HEK293T (cell line): ENCODE measurements at regions not wholly inside any gene's neighbourhood (a gene's known extent, or its start where the extent isn't known, plus 50 kb on each side); places are given as distances from the start of the nearest gene placed in this dataset.
A peak's percentile ranks its signal among the peaks of the same experiment; 100 is the strongest.

Experiments
- CTCF ChIA-PET: fragments of 350-600 bp; formaldehyde crosslinking; extraction: SDS; loops from one replicate; lab custom pipeline; 2021; ENCODE audit warnings: antibody characterized with exemption, inconsistent platforms; lab: Yijun Ruan, JAX
- POLR2A ChIA-PET: fragments of 350-600 bp; formaldehyde crosslinking; extraction: SDS; loops from one replicate; lab custom pipeline; 2020; ENCODE audit warnings: antibody characterized with exemption, inconsistent platforms; lab: Yijun Ruan, JAX
- DNase-seq: peaks from one replicate; pipeline ENCODE4 v3.0.0; 2012; ENCODE audit warnings: mixed read lengths; ENCODE audit errors: extremely low spot score
- ARNT ChIP-seq: fragments of 450-650 bp; IDR thresholded peaks from 2 replicates; pipeline ENCODE4 v1.6.1; 2017; ENCODE audit warnings: mild to moderate bottlenecking
- BHLHE40 ChIP-seq: fragments of 450-650 bp; IDR thresholded peaks from 2 replicates; pipeline ENCODE4 v1.6.1; 2016; ENCODE audit warnings: mild to moderate bottlenecking, moderate library complexity, borderline replicate concordance
- CTBP1 ChIP-seq: fragments of 450-650 bp; IDR thresholded peaks from 2 replicates; pipeline ENCODE4 v1.6.1; 2016; ENCODE audit warnings: borderline replicate concordance
- ELF4 ChIP-seq: fragments of 450-650 bp; IDR thresholded peaks from 2 replicates; pipeline ENCODE4 v1.6.1; 2017; ENCODE audit warnings: antibody characterized with exemption
- FOXA1 ChIP-seq: fragments of 450-650 bp; IDR thresholded peaks from 2 replicates; pipeline ENCODE4 v1.6.1; 2016; ENCODE audit warnings: mild to moderate bottlenecking
- FOXK2 ChIP-seq: fragments of 450-650 bp; IDR thresholded peaks from 2 replicates; pipeline ENCODE4 v1.6.1; 2016; ENCODE audit warnings: mild to moderate bottlenecking
- FOXM1 ChIP-seq: fragments of 450-650 bp; IDR thresholded peaks from 2 replicates; pipeline ENCODE4 v1.6.1; 2017; ENCODE audit warnings: mild to moderate bottlenecking, borderline replicate concordance
- HDGF ChIP-seq: fragments of 450-650 bp; IDR thresholded peaks from 2 replicates; pipeline ENCODE4 v1.6.1; 2017; ENCODE audit warnings: antibody characterized with exemption, borderline replicate concordance
- L3MBTL2 ChIP-seq: fragments of 450-650 bp; conservative IDR thresholded peaks from 2 replicates; pipeline ENCODE4 v1.6.1; 2016; ENCODE audit warnings: mild to moderate bottlenecking
- LEF1 ChIP-seq: fragments of 450-650 bp; IDR thresholded peaks from 2 replicates; pipeline ENCODE4 v1.6.1; 2017; ENCODE audit warnings: mild to moderate bottlenecking, borderline replicate concordance
- NFRKB ChIP-seq: fragments of 450-650 bp; IDR thresholded peaks from 2 replicates; pipeline ENCODE4 v1.6.1; 2016; ENCODE audit warnings: mild to moderate bottlenecking, moderate library complexity
- SP1 ChIP-seq: fragments of 450-650 bp; IDR thresholded peaks from 2 replicates; pipeline ENCODE4 v1.6.1; 2017
- SUZ12 ChIP-seq: fragments of 450-650 bp; IDR thresholded peaks from 2 replicates; pipeline ENCODE4 v1.6.1; 2016; ENCODE audit warnings: mild to moderate bottlenecking
- TARDBP ChIP-seq: fragments of 450-650 bp; IDR thresholded peaks from 2 replicates; pipeline ENCODE4 v1.6.1; 2016
- ZNF384 ChIP-seq: fragments of 450-650 bp; IDR thresholded peaks from 2 replicates; pipeline ENCODE4 v1.6.1; 2016
- TF ChIP-seq, protein P1 (sequence below): fragments of 450-650 bp; IDR thresholded peaks from 2 replicates; pipeline ENCODE4 v1.6.1; 2016

DNA sequence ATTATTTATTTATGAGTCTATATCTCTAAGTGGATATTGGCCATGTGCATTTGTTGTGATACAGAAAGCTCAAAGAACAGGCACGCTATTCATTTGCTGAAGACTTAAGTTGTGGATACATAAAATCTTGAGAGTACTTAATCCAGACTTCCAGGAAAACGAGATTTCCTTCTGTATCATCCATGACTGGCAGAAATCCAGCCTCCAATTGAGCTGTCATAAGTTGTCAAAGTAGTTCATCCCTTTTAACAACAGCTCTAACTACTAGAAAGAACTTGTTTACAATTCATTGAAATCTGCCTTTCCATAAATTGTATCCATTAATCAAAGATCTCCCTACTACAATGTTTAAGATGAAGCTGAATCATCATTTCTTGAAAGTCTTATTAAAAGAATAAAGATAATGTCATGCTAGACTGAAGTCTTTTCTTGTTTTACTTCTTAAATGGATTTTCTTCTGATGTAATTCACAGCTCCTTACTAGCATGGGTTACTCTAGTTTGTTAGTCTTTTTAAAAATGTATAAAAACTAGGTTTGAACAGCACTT lies 447.3 kb upstream of the CITED2 start:
- DNase-seq: no peak
- CTCF ChIA-PET: interaction anchor here (0.6 kb wide), 1 partner anchor 61 kb away, joined by 3 read pairs; no protein-coding TSS in a partner anchor
- TF ChIP-seq FOXM1 (no peak), ARNT (no peak), FOXK2 (no peak), LEF1 (no peak), ELF4 (no peak)
- TF ChIP-seq, protein P1, sequence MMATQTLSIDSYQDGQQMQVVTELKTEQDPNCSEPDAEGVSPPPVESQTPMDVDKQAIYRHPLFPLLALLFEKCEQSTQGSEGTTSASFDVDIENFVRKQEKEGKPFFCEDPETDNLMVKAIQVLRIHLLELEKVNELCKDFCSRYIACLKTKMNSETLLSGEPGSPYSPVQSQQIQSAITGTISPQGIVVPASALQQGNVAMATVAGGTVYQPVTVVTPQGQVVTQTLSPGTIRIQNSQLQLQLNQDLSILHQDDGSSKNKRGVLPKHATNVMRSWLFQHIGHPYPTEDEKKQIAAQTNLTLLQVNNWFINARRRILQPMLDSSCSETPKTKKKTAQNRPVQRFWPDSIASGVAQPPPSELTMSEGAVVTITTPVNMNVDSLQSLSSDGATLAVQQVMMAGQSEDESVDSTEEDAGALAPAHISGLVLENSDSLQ: no peak
- POLR2A ChIA-PET: interaction anchor here (1.4 kb wide), 1 partner anchor 447 kb away, joined by 4 read pairs; the partner anchor contains the start of gene CITED2

DNA sequence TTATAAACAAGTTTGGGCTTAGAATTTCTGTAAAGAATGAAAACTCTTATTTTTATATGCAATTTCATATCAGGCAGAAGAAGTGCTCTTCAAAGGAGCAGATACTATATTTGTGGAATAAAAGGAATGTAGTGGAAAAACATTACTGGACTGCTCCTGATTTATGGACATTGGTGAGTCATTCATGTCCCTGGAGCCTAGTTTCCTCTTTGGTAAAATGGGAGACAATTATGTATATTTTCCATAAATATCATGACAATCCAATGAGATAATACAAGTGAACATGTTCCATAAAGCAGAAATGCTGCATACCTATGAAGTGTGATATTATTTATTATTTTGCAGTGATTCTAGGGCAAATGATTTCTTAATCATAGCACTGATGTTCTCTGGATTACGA lies 445.8 kb upstream of the CITED2 start:
- no peak for DNase-seq
- ChIA-PET POLR2A (no interaction called here), CTCF (no interaction called here)
- TF ChIP-seq, protein P1: peak; percentile 70
- TF ChIP-seq ZNF384 (peak; percentile 46; the same call in 1 of the 2 replicates), ELF4 (no peak)

DNA sequence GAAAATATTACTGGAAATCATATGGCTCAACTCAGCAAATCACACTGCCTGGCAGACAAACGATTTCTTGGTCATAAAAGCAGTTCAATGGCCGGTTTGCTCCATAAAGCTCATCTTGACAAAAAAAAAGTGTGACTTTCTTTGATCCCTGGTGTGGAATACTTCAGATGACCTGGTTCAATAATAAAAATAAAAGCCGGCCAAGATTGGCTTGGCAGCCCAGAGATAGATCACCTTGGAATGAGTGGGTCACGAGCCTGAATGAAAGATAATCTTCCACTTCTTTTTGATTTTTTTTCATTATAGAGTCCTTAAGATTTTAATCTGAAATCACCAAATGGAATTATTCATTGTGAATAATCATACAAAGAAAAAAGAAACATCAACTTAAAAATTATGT lies 445.3 kb upstream of the CITED2 start:
- no peak for DNase-seq
- POLR2A ChIA-PET: no interaction called here
- no peak for TF ChIP-seq NFRKB
- no peak for TF ChIP-seq FOXK2
- no peak for TF ChIP-seq CTBP1
- no peak for TF ChIP-seq BHLHE40
- TF ChIP-seq, protein P1: no peak
- TF ChIP-seq LEF1: no peak
- TF ChIP-seq FOXA1: no peak
- no peak for TF ChIP-seq SUZ12
- TF ChIP-seq SP1: no peak
- TF ChIP-seq ELF4: no peak
- TF ChIP-seq L3MBTL2: no peak
- no peak for TF ChIP-seq FOXM1
- no peak for TF ChIP-seq TARDBP
- no peak for TF ChIP-seq ARNT
- TF ChIP-seq ZNF384: no peak
- TF ChIP-seq HDGF: no peak
- CTCF ChIA-PET: no interaction called here

DNA sequence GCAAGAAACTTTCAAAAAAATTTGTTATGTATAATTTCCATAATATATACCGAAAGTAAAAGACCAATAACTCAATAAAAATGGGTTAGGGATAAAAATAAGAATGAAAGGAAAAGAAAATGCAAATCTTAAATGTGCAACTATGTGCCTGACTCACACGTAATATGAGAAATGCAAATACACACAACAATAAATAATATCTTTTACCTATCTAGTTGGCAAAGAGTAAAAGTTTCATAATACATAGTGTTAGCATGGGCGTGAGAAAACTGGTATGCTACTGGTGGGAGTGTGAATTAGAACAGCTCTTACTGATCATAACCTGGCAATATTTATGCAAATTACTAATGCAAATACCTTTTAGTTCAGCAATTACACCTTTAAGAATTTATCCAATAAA lies 438.5 kb upstream of the CITED2 start:
- TF ChIP-seq FOXM1 (no peak), ARNT (no peak), LEF1 (no peak)
- no peak for DNase-seq
- ChIA-PET CTCF (no interaction called here), POLR2A (no interaction called here)

DNA sequence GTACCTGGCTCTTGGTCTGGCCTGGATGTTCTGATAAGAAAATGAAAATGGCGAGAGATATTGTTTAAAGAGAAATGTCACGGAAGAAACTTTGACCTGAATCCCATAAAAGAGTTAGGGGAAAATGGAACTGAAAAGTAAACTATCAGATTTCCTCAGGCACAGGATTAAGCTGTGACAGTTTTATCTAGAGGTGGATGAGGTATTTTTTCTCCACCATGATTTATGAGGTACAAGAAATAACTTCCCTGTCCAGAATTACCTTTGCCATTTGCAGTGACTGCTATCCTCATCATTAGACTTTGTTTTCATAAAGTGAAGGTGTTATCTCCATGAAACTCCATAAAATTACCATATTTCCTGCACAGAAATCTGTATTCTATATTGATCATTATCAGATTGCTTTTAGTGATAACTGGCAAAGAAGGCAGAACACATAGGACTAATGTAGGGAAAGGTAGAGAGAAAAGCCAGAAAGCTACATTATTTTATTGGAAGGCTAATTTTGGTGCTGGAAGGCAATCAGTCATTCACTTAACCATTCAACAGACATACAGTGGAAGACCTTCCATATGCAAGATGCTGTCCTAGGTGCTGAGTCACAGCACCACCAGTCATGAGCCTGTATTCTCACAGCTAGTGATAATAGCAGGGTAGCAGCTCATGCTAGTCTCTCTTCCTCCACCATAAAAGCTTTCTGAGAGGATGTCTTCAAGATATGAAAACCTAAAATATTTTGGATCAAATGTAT lies 427.3 kb upstream of the CITED2 start:
- ChIA-PET POLR2A (interaction anchor here (1.4 to 1.9 kb wide), 2 partner anchors 93 to 426 kb away, joined by 3 to 5 read pairs; no protein-coding TSS in a partner anchor), CTCF (no interaction called here)
- peak; percentile 27 for DNase-seq
- TF ChIP-seq LEF1 (no peak), FOXA1 (no peak), L3MBTL2 (no peak), CTBP1 (no peak)
- TF ChIP-seq, protein P1: peak; percentile 89

DNA sequence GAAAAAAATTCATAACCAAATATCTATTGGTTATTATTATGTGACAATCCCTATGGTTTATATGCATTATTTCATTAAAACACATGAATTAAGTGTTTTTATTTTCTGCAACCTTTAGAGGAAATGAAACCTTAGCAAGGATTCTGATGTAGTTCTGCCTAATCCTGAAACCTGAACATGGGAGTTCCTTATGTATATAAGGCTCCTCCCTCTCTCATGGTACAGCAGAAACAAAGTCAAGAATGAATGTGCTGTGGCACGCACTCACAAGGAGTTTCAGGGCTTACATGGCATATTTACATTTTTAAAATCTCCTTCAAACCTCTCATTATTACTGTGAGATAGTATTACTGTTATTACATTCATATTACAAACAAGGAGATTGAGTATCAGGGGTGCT lies 426.4 kb upstream of the CITED2 start:
- no peak for DNase-seq
- TF ChIP-seq ELF4 (no peak), LEF1 (no peak), HDGF (no peak)
- ChIA-PET POLR2A (interaction anchor here (1.9 kb wide), 1 partner anchor 425 kb away, joined by 5 read pairs; no protein-coding TSS in a partner anchor), CTCF (no interaction called here)

DNA sequence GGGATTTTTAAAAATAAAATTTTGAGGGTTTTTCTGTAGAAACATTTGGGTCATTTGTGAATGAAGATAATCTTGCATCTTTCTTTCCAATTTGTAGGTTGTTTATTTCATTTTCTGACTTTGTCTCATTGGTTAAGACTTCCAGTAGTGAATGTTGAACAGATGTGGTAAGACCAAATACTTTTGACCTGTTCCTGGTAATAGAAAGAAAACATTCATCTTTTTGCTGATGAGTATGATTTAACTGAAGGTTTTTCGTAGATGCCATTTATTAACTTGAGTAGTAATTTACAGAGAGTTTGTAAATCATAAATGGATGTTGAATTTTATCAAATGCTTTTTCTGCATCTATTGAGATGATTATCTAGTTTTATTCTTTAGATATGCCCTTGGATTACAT lies 416.1 kb upstream of the CITED2 start:
- TF ChIP-seq TARDBP (no peak), ZNF384 (no peak), ARNT (no peak), FOXK2 (no peak), HDGF (no peak), SUZ12 (no peak), LEF1 (no peak), NFRKB (no peak), SP1 (no peak), FOXM1 (no peak), BHLHE40 (no peak), L3MBTL2 (no peak), FOXA1 (no peak), ELF4 (no peak), CTBP1 (no peak)
- TF ChIP-seq, protein P1: no peak
- POLR2A ChIA-PET: no interaction called here
- CTCF ChIA-PET: no interaction called here
- DNase-seq: no peak
